Stimulated activated CD4-positive, alpha-beta T cell treated with anti-CD3 and anti-CD28 coated beads, Interleukin-2, amount 100 ng/mL, for 4 hours (primary cell): ENCODE measurements at regions not wholly inside any gene's neighbourhood (a gene's known extent, or its start where the extent isn't known, plus 50 kb on each side); places are given as distances from the start of the nearest gene placed in this dataset.

Experiments
- DNase-seq: peaks from one replicate; pipeline ENCODE4 v3.0.0-alpha.2; 2020; ENCODE audit warnings: low read depth

GRCh38 chr1:209379280-209379679, 204.2 kb upstream of the CAMK1G start:
- DNase-seq, result no peak

GRCh38 chr1:209380420-209380819, 203.1 kb upstream of the CAMK1G start:
- no peak for DNase-seq

- no peak for DNase-seq
Measured at GRCh38 chr1:209382231-209383100, 201.0 kb upstream of the CAMK1G start.

GRCh38 chr1:209383422-209383821, 200.1 kb upstream of the CAMK1G start:
- DNase-seq, result no peak

- no peak for DNase-seq
Measured at GRCh38 chr1:209383907-209384709, 199.4 kb upstream of the CAMK1G start.

GRCh38 chr1:209384710-209385550, 198.6 kb upstream of the CAMK1G start:
- DNase-seq, result no peak

GRCh38 chr1:209386156-209386555, 197.4 kb upstream of the CAMK1G start:
- no peak for DNase-seq

GRCh38 chr1:209387271-209387968, 196.1 kb upstream of the CAMK1G start:
- DNase-seq, result no peak

GRCh38 chr1:209387969-209388329, 195.6 kb upstream of the CAMK1G start:
- DNase-seq, result no peak

- no peak for DNase-seq
Measured at GRCh38 chr1:209388358-209388757, 195.2 kb upstream of the CAMK1G start.

- no peak for DNase-seq
Measured at GRCh38 chr1:209389258-209389657, 194.3 kb upstream of the CAMK1G start.

- no peak for DNase-seq
Measured at GRCh38 chr1:209389975-209390374, 193.5 kb upstream of the CAMK1G start.

GRCh38 chr1:209390764-209391163, 192.8 kb upstream of the CAMK1G start:
- no peak for DNase-seq

GRCh38 chr1:209391792-209392191, 191.7 kb upstream of the CAMK1G start:
- no peak for DNase-seq

- DNase-seq, result no peak
Measured at GRCh38 chr1:209395169-209395568, 188.3 kb upstream of the CAMK1G start.

- no peak for DNase-seq
Measured at GRCh38 chr1:209397371-209397770, 186.1 kb upstream of the CAMK1G start.

GRCh38 chr1:209397910-209398309, 185.6 kb upstream of the CAMK1G start:
- no peak for DNase-seq

- DNase-seq, result no peak
Measured at GRCh38 chr1:209398313-209398991, 185.1 kb upstream of the CAMK1G start.

- no peak for DNase-seq
Measured at GRCh38 chr1:209399800-209400199, 183.7 kb upstream of the CAMK1G start.

- no peak for DNase-seq
Measured at GRCh38 chr1:209400351-209401220, 182.9 kb upstream of the CAMK1G start.
